ENCODE measurements at regions not wholly inside any gene's neighbourhood (a gene's known extent, or its start where the extent isn't known, plus 50 kb on each side); places are given as distances from the start of the nearest gene placed in this dataset.
"Not testable (repeated sequence)": the region's sequence is repeated elsewhere in the genome, so short reads cannot be mapped to it uniquely, and the experiment has no call there.

- no peak overlapping the region for H3K27ac ChIP-seq (ENCODE audit: low read depth, low read length)
- H2AFZ ChIP-seq (ENCODE audit: low read length) = no peak overlapping the region
- no peaks in the 10 kb centered on the region for H3K4me1 ChIP-seq (ENCODE audit: insufficient read depth, low read length)
- no peak for TF ChIP-seq CTCF (IDR thresholded peaks at IDR 0.05; ENCODE audit: extremely low read depth, low read depth, low read length)
- no peaks in the 10 kb centered on the region for H4K20me1 ChIP-seq (ENCODE audit: insufficient read depth, low read length)
- H3K4me3 ChIP-seq (ENCODE audit: insufficient read depth, low read length) = no peak overlapping the region
- no peaks in the 10 kb centered on the region for H3K36me3 ChIP-seq (ENCODE audit: insufficient read depth, low read length)
- no peaks in the 10 kb centered on the region for H3K27me3 ChIP-seq (ENCODE audit: insufficient read depth, low read length)
- no peaks in the 10 kb centered on the region for H3K79me2 ChIP-seq (ENCODE audit: insufficient read depth, low read length)
- DNase-seq (ENCODE audit: insufficient read length, low spot score, missing footprints) = no peak
- no peak overlapping the region for H3K4me2 ChIP-seq (ENCODE audit: insufficient read depth, low read length)
- no peaks in the 10 kb centered on the region for H3K9me3 ChIP-seq (ENCODE audit: low read depth, low read length)
Measured at GRCh38 chr6:14567842-14568241, 450.3 kb downstream of the CD83 start.

- Histone ChIP-seq H3K27ac (ENCODE audit: low read depth, low read length) (no peak overlapping the region), H3K4me2 (ENCODE audit: insufficient read depth, low read length) (no peak overlapping the region), H4K20me1 (ENCODE audit: insufficient read depth, low read length) (no peaks in the 10 kb centered on the region), H3K79me2 (ENCODE audit: insufficient read depth, low read length) (no peaks in the 10 kb centered on the region), H3K36me3 (ENCODE audit: insufficient read depth, low read length) (no peaks in the 10 kb centered on the region), H3K9me3 (ENCODE audit: low read depth, low read length) (no peaks in the 10 kb centered on the region), H3K27me3 (ENCODE audit: insufficient read depth, low read length) (no peaks in the 10 kb centered on the region), H2AFZ (ENCODE audit: low read length) (no peak overlapping the region), H3K4me3 (ENCODE audit: insufficient read depth, low read length) (no peak overlapping the region), H3K4me1 (ENCODE audit: insufficient read depth, low read length) (no peaks in the 10 kb centered on the region)
- no peak for DNase-seq (ENCODE audit: insufficient read length, low spot score, missing footprints)
- TF ChIP-seq CTCF (IDR thresholded peaks at IDR 0.05; ENCODE audit: extremely low read depth, low read depth, low read length) = no peak
Measured at GRCh38 chr6:14569394-14569793, 451.8 kb downstream of the CD83 start.

- not testable (repeated sequence) for H3K27ac ChIP-seq (ENCODE audit: low read depth, low read length); H3K4me1 ChIP-seq (ENCODE audit: insufficient read depth, low read length); H3K9me3 ChIP-seq (ENCODE audit: low read depth, low read length); H3K27me3 ChIP-seq (ENCODE audit: insufficient read depth, low read length); H2AFZ ChIP-seq (ENCODE audit: low read length); DNase-seq (ENCODE audit: insufficient read length, low spot score, missing footprints); H4K20me1 ChIP-seq (ENCODE audit: insufficient read depth, low read length); H3K79me2 ChIP-seq (ENCODE audit: insufficient read depth, low read length); H3K4me3 ChIP-seq (ENCODE audit: insufficient read depth, low read length); H3K4me2 ChIP-seq (ENCODE audit: insufficient read depth, low read length); H3K36me3 ChIP-seq (ENCODE audit: insufficient read depth, low read length)
Measured at GRCh38 chr6:14569874-14570273, 452.3 kb downstream of the CD83 start.

GRCh38 chr6:14571001-14571400 is 453.4 kb downstream of the CD83 start:
- TF ChIP-seq CTCF (IDR thresholded peaks at IDR 0.05; ENCODE audit: extremely low read depth, low read depth, low read length) = no peak
- Histone ChIP-seq H3K9me3 (ENCODE audit: low read depth, low read length) (no peaks in the 10 kb centered on the region), H3K27ac (ENCODE audit: low read depth, low read length) (no peak overlapping the region)

GRCh38 chr6:14571746-14572145 is 454.2 kb downstream of the CD83 start:
- no peak for TF ChIP-seq CTCF (IDR thresholded peaks at IDR 0.05; ENCODE audit: extremely low read depth, low read depth, low read length)
- no peak overlapping the region for H3K4me3 ChIP-seq (ENCODE audit: insufficient read depth, low read length)

More at GRCh38 chr6:14571001-14571400, 453.4 kb downstream of the CD83 start:
- no peaks in the 10 kb centered on the region for H3K36me3 ChIP-seq (ENCODE audit: insufficient read depth, low read length)
- no peak overlapping the region for H3K4me3 ChIP-seq (ENCODE audit: insufficient read depth, low read length)
- H3K79me2 ChIP-seq (ENCODE audit: insufficient read depth, low read length) = no peaks in the 10 kb centered on the region
- no peak overlapping the region for H2AFZ ChIP-seq (ENCODE audit: low read length)
- DNase-seq (ENCODE audit: insufficient read length, low spot score, missing footprints) = no peak
- H3K4me1 ChIP-seq (ENCODE audit: insufficient read depth, low read length) = no peaks in the 10 kb centered on the region
- H4K20me1 ChIP-seq (ENCODE audit: insufficient read depth, low read length) = no peaks in the 10 kb centered on the region
- H3K27me3 ChIP-seq (ENCODE audit: insufficient read depth, low read length) = no peaks in the 10 kb centered on the region
- no peak overlapping the region for H3K4me2 ChIP-seq (ENCODE audit: insufficient read depth, low read length)

More at GRCh38 chr6:14571746-14572145, 454.2 kb downstream of the CD83 start:
- DNase-seq (ENCODE audit: insufficient read length, low spot score, missing footprints) = no peak
- H4K20me1 ChIP-seq (ENCODE audit: insufficient read depth, low read length) = no peaks in the 10 kb centered on the region
- no peak overlapping the region for H3K4me2 ChIP-seq (ENCODE audit: insufficient read depth, low read length)
- no peak overlapping the region for H2AFZ ChIP-seq (ENCODE audit: low read length)
- H3K4me1 ChIP-seq (ENCODE audit: insufficient read depth, low read length) = no peaks in the 10 kb centered on the region
- H3K79me2 ChIP-seq (ENCODE audit: insufficient read depth, low read length) = no peaks in the 10 kb centered on the region
- H3K36me3 ChIP-seq (ENCODE audit: insufficient read depth, low read length) = no peaks in the 10 kb centered on the region
- no peaks in the 10 kb centered on the region for H3K9me3 ChIP-seq (ENCODE audit: low read depth, low read length)
- no peak overlapping the region for H3K27ac ChIP-seq (ENCODE audit: low read depth, low read length)
- H3K27me3 ChIP-seq (ENCODE audit: insufficient read depth, low read length) = no peaks in the 10 kb centered on the region
